PC-9 (cell line): ENCODE measurements at regions not wholly inside any gene's neighbourhood (a gene's known extent, or its start where the extent isn't known, plus 50 kb on each side); places are given as distances from the start of the nearest gene placed in this dataset.

ENCODE experiments used
- BruUV-seq: library from RNA; stranded (reverse); fragments of 400-500 nt; replicated peaks from 2 replicates; lab custom pipeline; 2021; lab: Mats Ljungman, UMichigan
- CTCF ChIA-PET: fragments of 300-600 bp; sonication (Branson Sonifier 250); formaldehyde crosslinking; loops from one replicate; lab custom pipeline; 2022; ENCODE audit warnings: antibody characterized with exemption; lab: Charles Lee
- POLR2A ChIA-PET: fragments of 300-600 bp; sonication (Branson Sonifier 250); formaldehyde crosslinking; loops from one replicate; lab custom pipeline; 2022; ENCODE audit warnings: antibody characterized with exemption; ENCODE audit not compliant: unreplicated experiment; lab: Charles Lee
- DNase-seq, 2 experiments: peaks; one replicate each; pipeline versions ENCODE4 v3.0.0 to v3.0.0-alpha.2; 2015 to 2022; ENCODE audit warnings: mixed read lengths in 1 of 2
- H2AFZ ChIP-seq: fragments of 200-600 bp; sonication (generic); 2 replicates; pipeline ENCODE4 v1.8.1; 2017; ENCODE audit warnings: antibody characterized with exemption
- H3F3A ChIP-seq: fragments of 200-600 bp; sonication (generic); 2 replicates; pipeline ENCODE4 v1.8.1; 2017; ENCODE audit warnings: antibody characterized with exemption, mild to moderate bottlenecking, low read depth; ENCODE audit not compliant: insufficient read depth
- H3K27ac ChIP-seq: fragments of 200-600 bp; sonication (generic); 2 replicates; pipeline ENCODE4 v1.6.1; 2016; ENCODE audit warnings: mixed run types
- H3K27me3 ChIP-seq: fragments of 200-600 bp; sonication (generic); 2 replicates; pipeline ENCODE4 v1.6.1; 2016; ENCODE audit warnings: low read depth, mixed run types; ENCODE audit not compliant: insufficient read depth
- H3K36me3 ChIP-seq: fragments of 200-600 bp; sonication (generic); 2 replicates; pipeline ENCODE4 v1.6.1; 2016; ENCODE audit warnings: low read depth, mixed run types
- H3K4me1 ChIP-seq: fragments of 200-600 bp; sonication (generic); replicated peaks from 2 replicates; pipeline ENCODE4 v1.6.1; 2016; ENCODE audit warnings: mixed run types; ENCODE audit not compliant: insufficient read depth
- H3K4me2 ChIP-seq: fragments of 200-600 bp; sonication (generic); 2 replicates; pipeline ENCODE4 v1.6.1; 2017; ENCODE audit warnings: mixed run types
- H3K4me3 ChIP-seq: fragments of 200-600 bp; sonication (generic); 2 replicates; pipeline ENCODE4 v1.6.1; 2016; ENCODE audit warnings: mixed run types
- H3K79me2 ChIP-seq: fragments of 200-600 bp; sonication (generic); 2 replicates; pipeline ENCODE4 v1.6.1; 2017; ENCODE audit warnings: low read depth, mixed run types
- H3K9me2 ChIP-seq: fragments of 200-600 bp; sonication (generic); 2 replicates; pipeline ENCODE4 v1.8.1; 2017; ENCODE audit warnings: mild to moderate bottlenecking; ENCODE audit not compliant: insufficient read depth
- H3K9me3 ChIP-seq: fragments of 200-600 bp; sonication (generic); 2 replicates; pipeline ENCODE4 v1.8.1; 2016; ENCODE audit warnings: low read depth; ENCODE audit not compliant: insufficient read depth
- H4K20me1 ChIP-seq: fragments of 200-600 bp; sonication (generic); 2 replicates; pipeline ENCODE4 v1.8.1; 2017; ENCODE audit not compliant: insufficient read depth
- CTCF ChIP-seq: fragments of 200-600 bp; sonication (generic); conservative IDR thresholded peaks from 2 replicates; pipeline ENCODE4 v1.6.1; 2017; ENCODE audit warnings: mixed run types, antibody characterized with exemption, mild to moderate bottlenecking, moderate library complexity
- EZH2 ChIP-seq: fragments of 200-600 bp; sonication (generic); IDR thresholded peaks from 2 replicates; pipeline ENCODE4 v1.8.0; 2017; ENCODE audit warnings: antibody characterized with exemption, low read depth
- intact Hi-C: fragments of 100-400 bp; cut with micrococcal nuclease; formaldehyde crosslinking; loops from one replicate; pipeline ENCODE4 v1.10.0; 2022; ENCODE audit not compliant: unreplicated experiment

- TF ChIP-seq EZH2 (no peak), CTCF (no peak)
- Histone ChIP-seq H3K79me2 (no peaks in the 10 kb centered on the region), H3K27ac (no peak overlapping the region), H3K9me2 (no peaks in the 10 kb centered on the region), H3K4me1 (no peaks in the 10 kb centered on the region), H3K27me3 (no peaks in the 10 kb centered on the region), H3F3A (no peaks in the 10 kb centered on the region), H3K36me3 (no peaks in the 10 kb centered on the region), H2AFZ (no peak overlapping the region), H3K4me3 (no peak overlapping the region), H3K9me3 (no peaks in the 10 kb centered on the region), H4K20me1 (no peaks in the 10 kb centered on the region), H3K4me2 (no peak overlapping the region)
- DNase-seq = no peak
- ChIA-PET POLR2A (no interaction called here), CTCF (no interaction called here)
- intact Hi-C loops = no loop called here
- no TSS peak for BruUV-seq
These were observed 303.9 kb downstream of the CASP12 start for GRCh38 chr11:104594228-104594958.

GRCh38 chr11:104588970-104589369 lies 309.3 kb downstream of the CASP12 start:
- no peaks in the 10 kb centered on the region for H3K9me2 ChIP-seq
- no peak overlapping the region for H3K4me2 ChIP-seq
- ChIA-PET POLR2A (no interaction called here), CTCF (no interaction called here)
- no peaks in the 10 kb centered on the region for H3K79me2 ChIP-seq
- H4K20me1 ChIP-seq = no peaks in the 10 kb centered on the region
- BruUV-seq = no TSS peak
- H3K27me3 ChIP-seq = no peaks in the 10 kb centered on the region
- no peak overlapping the region for H3K27ac ChIP-seq
- H3F3A ChIP-seq = no peaks in the 10 kb centered on the region
- H3K9me3 ChIP-seq = no peaks in the 10 kb centered on the region
- H3K36me3 ChIP-seq = no peaks in the 10 kb centered on the region
- H3K4me1 ChIP-seq = no peaks in the 10 kb centered on the region
- no peak overlapping the region for H3K4me3 ChIP-seq
- DNase-seq = no peak
- no peak overlapping the region for H2AFZ ChIP-seq
- intact Hi-C loops = no loop called here
- TF ChIP-seq CTCF = no peak
- no peak for TF ChIP-seq EZH2

GRCh38 chr11:104588446-104588845 lies 309.8 kb downstream of the CASP12 start:
- no TSS peak for BruUV-seq
- POLR2A ChIA-PET = no interaction called here
- TF ChIP-seq CTCF = no peak
- TF ChIP-seq EZH2 = no peak
- no peaks in the 10 kb centered on the region for H3K4me1 ChIP-seq
- CTCF ChIA-PET = no interaction called here
- no peak overlapping the region for H2AFZ ChIP-seq
- intact Hi-C loops = no loop called here
- H3K9me2 ChIP-seq = no peaks in the 10 kb centered on the region
- no peaks in the 10 kb centered on the region for H3K9me3 ChIP-seq
- DNase-seq = no peak
- H3K27ac ChIP-seq = no peak overlapping the region
- H3K27me3 ChIP-seq = no peaks in the 10 kb centered on the region
- no peaks in the 10 kb centered on the region for H3K79me2 ChIP-seq
- H4K20me1 ChIP-seq = no peaks in the 10 kb centered on the region
- H3K36me3 ChIP-seq = no peaks in the 10 kb centered on the region
- H3K4me3 ChIP-seq = no peak overlapping the region
- H3F3A ChIP-seq = no peaks in the 10 kb centered on the region
- H3K4me2 ChIP-seq = no peak overlapping the region
